Activated gamma-delta T cell treated with anti-CD3 and anti-CD28 coated beads, Interleukin-2, amount 50 U/mL, for 16 hours (primary cell): ENCODE measurements at regions not wholly inside any gene's neighbourhood (a gene's known extent, or its start where the extent isn't known, plus 50 kb on each side); places are given as distances from the start of the nearest gene placed in this dataset.
"Not testable (repeated sequence)": the region's sequence is repeated elsewhere in the genome, so short reads cannot be mapped to it uniquely, and the experiment has no call there.

Experiments
- DNase-seq: peaks from one replicate; pipeline ENCODE4 v3.0.0-alpha.2; 2020; ENCODE audit warnings: low read depth

- no peak for DNase-seq
Measured at GRCh38 chr17:34472363-34472762, 107.0 kb upstream of the TMEM132E start.

- DNase-seq = not testable (repeated sequence)
Measured at GRCh38 chr17:34471278-34471677, 108.1 kb upstream of the TMEM132E start.

GRCh38 chr17:34465789-34466188, 102.8 kb upstream of the CCL1 start:
- no peak for DNase-seq

- no peak for DNase-seq
Measured at GRCh38 chr17:34464812-34465211, 101.8 kb upstream of the CCL1 start.

- DNase-seq = no peak
Measured at GRCh38 chr17:34458266-34458665, 95.2 kb upstream of the CCL1 start.

GRCh38 chr17:34456121-34456520, 93.1 kb upstream of the CCL1 start:
- DNase-seq = no peak

GRCh38 chr17:34452769-34453168, 89.7 kb upstream of the CCL1 start:
- no peak for DNase-seq

GRCh38 chr17:34451313-34451712, 88.3 kb upstream of the CCL1 start:
- no peak for DNase-seq

- DNase-seq = no peak
Measured at GRCh38 chr17:34447406-34447805, 84.4 kb upstream of the CCL1 start.

GRCh38 chr17:34445101-34445500, 82.1 kb upstream of the CCL1 start:
- DNase-seq = no peak

- no peak for DNase-seq
Measured at GRCh38 chr17:34443619-34444469, 80.8 kb upstream of the CCL1 start.

GRCh38 chr17:34442387-34443111, 79.5 kb upstream of the CCL1 start:
- DNase-seq = no peak

- no peak for DNase-seq
Measured at GRCh38 chr17:34437188-34437587, 74.2 kb upstream of the CCL1 start.

- no peak for DNase-seq
Measured at GRCh38 chr17:34436607-34437006, 73.6 kb upstream of the CCL1 start.

- DNase-seq = no peak
Measured at GRCh38 chr17:34435182-34435928, 72.3 kb upstream of the CCL1 start.

GRCh38 chr17:34434052-34434451, 71.0 kb upstream of the CCL1 start:
- no peak for DNase-seq

GRCh38 chr17:34424814-34425491, 61.9 kb upstream of the CCL1 start:
- DNase-seq = no peak

GRCh38 chr17:34423978-34424813, 61.2 kb upstream of the CCL1 start:
- no peak for DNase-seq

- not testable (repeated sequence) for DNase-seq
Measured at GRCh38 chr17:34423315-34423714, 60.3 kb upstream of the CCL1 start.

GRCh38 chr17:34420900-34421299, 57.9 kb upstream of the CCL1 start:
- DNase-seq = no peak

GRCh38 chr17:34420254-34420766, 57.3 kb upstream of the CCL1 start:
- peak; percentile 52 for DNase-seq
